GM20000 (cell line): ENCODE measurements at regions not wholly inside any gene's neighbourhood (a gene's known extent, or its start where the extent isn't known, plus 50 kb on each side); places are given as distances from the start of the nearest gene placed in this dataset.

Experiments
- DNase-seq: peaks from one replicate; pipeline ENCODE4 v3.0.0; 2012; ENCODE audit warnings: low spot score
- CTCF ChIP-seq: IDR thresholded peaks from 2 replicates; pipeline ENCODE4 v1.5.1; 2012; ENCODE audit warnings: mild to moderate bottlenecking, control low read depth; ENCODE audit errors: extremely low read depth, missing control alignments

DNA sequence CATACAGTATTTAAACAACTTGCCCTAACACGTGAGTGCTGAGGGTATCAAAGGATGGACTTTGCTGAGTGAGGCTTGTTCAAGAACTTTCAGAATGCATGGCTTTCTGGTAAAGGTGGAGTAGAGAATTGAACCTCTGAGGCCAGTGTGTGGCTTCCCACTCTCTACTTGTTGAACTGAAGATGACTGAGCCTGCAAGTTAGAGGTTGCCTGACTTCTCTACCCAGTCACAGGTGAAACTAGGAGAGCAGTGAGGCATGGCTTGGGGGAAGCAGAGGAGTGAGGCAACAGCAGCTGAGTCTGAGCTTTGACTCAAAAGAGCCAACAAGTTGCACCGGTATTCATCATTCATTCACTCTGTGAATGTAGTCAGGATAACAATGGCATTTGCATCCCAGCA lies 256.4 kb upstream of the SESN3 start:
- DNase-seq: peak; percentile 86
- no peak for TF ChIP-seq CTCF

- TF ChIP-seq CTCF: no peak
- DNase-seq: no peak
These were observed 256.0 kb upstream of the SESN3 start for GRCh38 chr11:95486979-95487378.

DNA sequence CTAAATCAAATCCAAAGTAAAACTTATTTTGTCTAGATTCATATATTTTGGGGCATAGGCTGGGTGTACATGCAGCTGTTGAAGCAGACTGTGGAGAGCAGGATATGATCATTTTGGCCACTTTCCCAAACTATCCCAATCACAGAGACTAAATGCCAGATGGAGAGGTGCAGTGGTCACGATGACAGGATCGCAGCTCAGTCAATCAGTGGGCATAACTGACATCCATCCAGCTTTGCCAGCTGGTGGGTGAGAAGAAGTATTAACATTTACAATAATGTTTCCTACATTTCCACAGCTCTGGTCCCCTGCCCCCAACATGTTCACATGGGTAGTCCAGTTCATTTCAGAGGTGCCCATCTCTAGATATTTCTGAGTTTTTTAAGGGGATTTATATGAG lies 255.5 kb upstream of the SESN3 start:
- TF ChIP-seq CTCF: no peak
- DNase-seq: no peak

- no peak for DNase-seq
- no peak for TF ChIP-seq CTCF
These were observed 254.3 kb upstream of the SESN3 start for GRCh38 chr11:95485115-95485900.

DNA sequence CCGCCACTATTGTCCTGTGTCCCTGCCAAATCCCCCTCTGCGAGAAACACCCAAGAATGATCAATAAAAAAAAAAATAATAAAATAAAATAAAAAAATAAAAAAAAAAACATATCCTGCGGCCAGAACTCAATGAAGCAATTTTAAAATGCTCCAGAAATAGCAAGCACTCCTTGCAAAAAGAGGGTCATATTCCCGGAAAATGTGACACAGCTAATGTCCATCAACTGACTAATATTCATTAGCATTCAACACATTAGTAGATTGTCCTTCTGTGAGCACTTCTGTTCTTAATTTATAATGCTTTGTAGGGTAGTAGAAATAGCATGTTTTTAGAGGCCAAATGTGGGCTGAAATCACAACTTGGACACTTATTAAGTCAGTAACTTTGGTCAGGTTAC lies 252.3 kb upstream of the SESN3 start:
- TF ChIP-seq CTCF: no peak
- no peak for DNase-seq

- TF ChIP-seq CTCF: no peak
- DNase-seq: no peak
These were observed 247.0 kb upstream of the SESN3 start for GRCh38 chr11:95478003-95478402.

DNA sequence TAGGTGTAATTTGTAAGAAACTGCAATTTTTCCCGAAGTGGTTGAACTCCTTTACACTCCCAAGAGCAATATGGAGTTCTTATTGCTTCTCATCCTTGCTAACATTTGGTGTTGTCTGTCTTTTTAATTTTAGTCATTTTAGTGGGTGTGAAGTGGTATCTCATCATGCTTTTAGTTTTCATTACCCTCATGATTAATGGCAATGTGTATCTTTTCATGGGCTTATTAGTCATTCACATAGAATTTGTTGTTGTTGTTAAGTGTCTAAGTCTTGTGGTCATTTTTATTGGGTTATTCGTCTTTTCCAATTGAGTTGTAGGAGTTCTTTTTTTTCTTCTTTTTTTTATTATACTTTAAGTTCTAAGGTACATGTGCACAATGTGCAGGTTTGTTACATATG lies 238.3 kb upstream of the SESN3 start:
- no peak for DNase-seq
- TF ChIP-seq CTCF: no peak
